DMS 273 (cell line): ENCODE measurements at regions not wholly inside any gene's neighbourhood (a gene's known extent, or its start where the extent isn't known, plus 50 kb on each side); places are given as distances from the start of the nearest gene placed in this dataset.
A peak's percentile ranks its signal among the peaks of the same experiment; 100 is the strongest.

Experiments
- DNase-seq: peaks from one replicate; lab custom pipeline; 2025; ENCODE audit not compliant: unreplicated experiment; lab: John Stamatoyannopoulos, UW

DNA sequence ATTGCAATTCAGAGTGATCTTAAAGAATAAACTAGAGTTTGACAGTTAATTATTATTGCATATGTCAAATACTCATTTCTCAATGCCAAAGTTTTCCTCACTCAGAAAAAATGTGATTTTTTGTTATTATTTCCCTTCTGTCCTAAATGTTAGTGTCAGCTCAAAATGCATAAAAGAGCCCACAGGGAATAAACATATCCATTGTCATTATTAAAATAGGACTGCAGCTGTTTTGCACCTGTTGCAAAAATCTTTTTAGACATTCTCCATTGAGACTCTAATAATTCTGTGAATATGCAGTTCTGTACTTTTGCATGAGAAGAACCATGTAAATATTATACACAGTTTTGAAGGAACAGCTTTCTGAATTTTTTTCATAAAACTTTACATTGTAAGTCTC is 540.0 kb upstream of the SLC39A10 start:
- DNase-seq: no peak

GRCh38 chr2:195115738-195116137 is 541.3 kb upstream of the SLC39A10 start:
- no peak for DNase-seq

DNA sequence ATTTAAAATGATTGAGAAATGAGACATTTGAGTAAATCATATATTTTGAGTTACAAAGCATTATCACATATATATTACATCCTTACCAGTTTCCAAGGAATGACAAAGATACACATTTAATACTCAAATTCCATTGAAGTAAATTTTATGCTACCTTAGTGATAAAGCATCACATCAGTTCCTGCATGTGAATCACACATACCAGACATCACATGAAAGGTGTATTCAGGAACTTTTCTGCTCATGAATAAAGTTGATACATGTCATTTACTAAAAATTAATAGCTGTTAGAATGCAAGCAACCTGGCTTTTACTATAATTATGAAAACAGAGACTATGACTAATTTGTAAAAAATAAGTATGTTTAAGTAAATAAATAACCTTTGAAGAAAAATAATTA is 548.8 kb upstream of the SLC39A10 start:
- DNase-seq: no peak

GRCh38 chr2:195106681-195107380 is 550.2 kb upstream of the SLC39A10 start:
- no peak for DNase-seq

GRCh38 chr2:195105581-195105980 is 551.4 kb upstream of the SLC39A10 start:
- DNase-seq: no peak

DNA sequence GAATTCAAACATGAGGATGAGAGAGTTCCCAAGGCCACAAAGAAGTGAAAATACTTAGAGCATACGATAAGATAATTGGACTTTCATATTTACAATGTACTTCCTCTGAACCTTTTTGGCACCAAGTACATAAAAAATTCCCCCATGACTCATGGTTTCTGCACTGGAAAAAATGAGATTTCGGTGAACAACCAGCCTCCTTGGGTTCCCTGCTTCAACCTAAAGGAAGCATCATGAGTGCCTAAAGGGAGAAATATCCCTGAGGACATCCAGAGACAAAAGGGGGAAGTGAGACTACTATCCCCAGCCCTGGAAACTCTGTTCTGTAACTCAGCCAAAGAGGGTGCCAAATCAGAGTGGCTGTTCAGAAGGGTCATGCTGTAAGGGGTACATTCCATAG is 562.7 kb upstream of the SLC39A10 start:
- DNase-seq: no peak

- peak; percentile 10 for DNase-seq
Measured at GRCh38 chr2:195092341-195092740, 564.7 kb upstream of the SLC39A10 start.

GRCh38 chr2:195072806-195073205 is 584.2 kb upstream of the SLC39A10 start:
- peak; percentile 3 for DNase-seq

DNA sequence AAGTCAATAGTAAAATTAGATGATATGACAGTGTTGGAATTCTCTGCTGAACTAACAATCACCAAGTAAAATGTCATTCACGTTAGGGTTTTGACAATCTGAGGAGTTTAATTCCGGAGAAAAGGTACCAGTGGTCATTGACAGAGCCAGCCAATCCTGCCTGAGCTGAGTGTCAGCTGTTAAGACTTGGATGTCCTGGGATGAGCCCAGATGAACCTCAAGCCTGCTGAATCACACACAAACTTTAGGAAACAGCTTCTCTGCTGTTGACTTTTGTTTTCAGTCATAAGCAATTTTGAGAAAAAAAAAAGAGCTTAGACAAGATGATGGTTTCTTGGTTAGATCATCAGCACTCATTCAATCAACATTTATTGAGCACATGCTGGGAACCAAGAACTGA is 600.0 kb upstream of the SLC39A10 start:
- DNase-seq: no peak

DNA sequence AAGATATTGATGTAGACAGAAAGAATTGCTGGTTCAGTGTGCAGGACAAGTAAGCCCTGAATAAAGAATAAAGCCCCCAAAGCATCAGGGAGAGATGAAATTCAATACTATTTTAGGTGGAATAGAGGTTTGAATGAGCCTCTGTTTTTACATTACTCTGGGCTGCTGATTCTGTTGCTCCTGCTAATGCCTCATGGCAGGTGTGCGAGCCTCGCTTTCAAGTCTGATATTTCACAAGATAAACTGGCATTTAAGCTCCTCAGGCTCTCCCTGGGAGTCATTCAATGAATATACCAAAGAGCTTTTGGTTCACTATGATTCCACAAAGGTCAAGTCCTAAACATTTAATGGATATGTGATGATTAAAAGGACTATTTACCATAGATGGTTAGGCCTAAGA is 601.0 kb upstream of the SLC39A10 start:
- DNase-seq: no peak

DNA sequence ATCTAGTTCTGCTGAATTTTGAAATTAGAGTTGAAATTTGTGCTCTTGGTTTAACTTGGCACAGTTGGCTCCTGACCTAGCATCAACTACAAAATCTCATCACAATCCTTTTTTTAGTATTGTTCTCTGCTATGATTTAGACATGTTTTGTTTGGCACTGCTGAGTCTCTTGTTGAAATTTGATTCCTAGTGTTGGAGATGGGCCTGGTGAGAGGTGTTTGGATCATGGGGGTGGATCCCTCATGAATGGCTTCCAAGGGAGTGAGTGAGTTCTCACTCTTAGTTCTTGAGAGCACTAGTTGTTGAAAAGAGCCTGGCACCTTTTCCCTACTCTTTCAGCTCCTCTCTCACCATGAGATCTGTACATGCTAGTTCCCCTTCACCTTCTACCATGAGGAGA is 605.6 kb upstream of the SLC39A10 start:
- DNase-seq: no peak

GRCh38 chr2:195049372-195050031 is 607.5 kb upstream of the SLC39A10 start:
- no peak for DNase-seq

DNA sequence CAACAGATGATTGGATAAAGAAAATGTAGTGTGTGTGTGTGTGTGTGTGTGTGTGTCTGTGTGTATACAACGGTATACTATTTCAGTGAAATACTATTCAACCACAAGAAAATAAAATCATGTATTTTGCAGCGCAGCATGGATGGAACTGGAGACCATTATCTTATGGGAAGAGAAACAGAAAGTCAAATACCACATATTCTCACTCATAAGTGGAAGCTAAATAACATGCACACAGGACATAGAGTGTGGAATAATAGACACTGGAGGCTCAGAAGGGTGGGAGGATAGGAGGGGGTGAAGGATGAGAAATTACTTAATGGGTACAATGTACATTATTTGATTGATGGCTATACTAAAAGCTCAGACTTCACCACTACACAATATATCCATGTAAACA is 609.1 kb upstream of the SLC39A10 start:
- no peak for DNase-seq

DNA sequence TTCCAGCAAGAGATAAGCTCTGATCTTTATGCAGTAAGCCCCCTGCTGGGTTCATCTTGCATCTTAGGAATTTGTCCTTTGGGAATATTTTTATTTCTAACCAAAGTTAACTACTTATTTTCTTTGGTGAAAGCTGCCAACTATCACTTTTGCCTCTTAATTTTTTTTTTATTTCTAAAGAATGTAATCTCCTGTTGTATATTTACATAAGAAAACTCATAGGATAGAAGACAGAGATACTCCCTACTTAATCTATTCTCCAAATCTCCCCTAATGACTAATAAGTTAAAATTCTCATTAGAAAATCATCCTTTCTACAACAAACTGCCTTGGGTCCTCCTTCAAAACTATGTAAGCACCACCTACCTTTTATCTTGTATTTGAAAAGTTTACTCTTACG is 612.2 kb upstream of the SLC39A10 start:
- DNase-seq: no peak

GRCh38 chr2:195038153-195038552 is 618.9 kb upstream of the SLC39A10 start:
- no peak for DNase-seq

GRCh38 chr2:195037045-195037444 is 620.0 kb upstream of the SLC39A10 start:
- no peak for DNase-seq

DNA sequence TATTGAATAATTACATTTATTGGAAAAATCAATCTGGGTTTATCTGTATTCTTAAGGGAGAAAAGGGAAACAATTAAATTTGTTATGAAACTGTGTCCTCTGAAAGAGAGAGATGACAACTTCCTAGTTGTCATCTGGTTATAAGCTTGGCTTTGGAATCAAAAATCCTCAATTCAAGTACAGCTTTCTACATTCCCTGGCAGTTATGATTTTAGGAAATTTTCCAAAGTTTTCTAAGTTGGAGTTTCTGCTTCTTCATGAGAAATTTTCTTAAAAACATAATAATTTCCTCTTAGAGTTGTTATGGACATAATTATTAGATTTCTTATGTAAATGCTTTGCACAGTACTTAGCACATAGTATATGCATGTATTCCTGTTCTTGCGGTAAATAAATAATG is 625.6 kb upstream of the SLC39A10 start:
- no peak for DNase-seq

DNA sequence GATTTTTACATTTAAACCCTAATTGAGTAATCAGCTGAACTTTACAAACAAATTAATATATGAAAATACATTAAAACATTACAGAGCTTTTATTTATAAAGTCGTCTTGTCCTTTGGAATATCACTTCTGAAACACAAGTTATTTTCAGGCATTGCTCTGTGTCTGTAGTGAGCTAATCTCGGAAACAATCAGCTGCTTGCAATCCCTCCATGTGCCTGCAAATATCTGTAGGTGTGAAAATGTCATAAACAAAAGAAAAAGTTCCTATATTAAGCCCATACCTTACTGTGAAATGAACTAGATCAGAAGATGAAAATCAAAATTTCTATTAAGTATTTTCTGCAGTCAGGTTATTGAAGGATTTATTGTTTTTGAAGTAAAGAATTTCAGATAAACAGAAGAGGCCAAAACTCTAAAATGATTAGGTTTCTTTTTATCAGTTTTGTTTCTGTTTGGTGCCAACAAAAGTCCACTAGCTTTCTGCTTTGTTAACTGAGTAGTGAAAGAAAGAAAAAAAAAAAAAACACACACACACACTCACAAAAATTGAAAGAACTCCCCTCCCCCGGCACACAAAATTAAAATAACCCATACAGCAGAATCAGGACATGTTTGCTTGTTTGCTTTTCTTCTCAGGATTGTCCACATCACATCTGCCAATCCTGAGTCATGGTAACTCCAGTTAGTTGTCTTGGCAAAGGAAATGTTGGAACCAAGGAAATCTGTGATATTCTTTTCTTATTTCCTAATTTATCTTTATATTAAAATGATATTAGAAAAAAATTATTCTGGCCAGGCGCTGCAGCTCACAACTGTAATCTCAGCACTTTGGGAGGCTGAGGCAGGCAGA is 627.0 kb upstream of the SLC39A10 start:
- DNase-seq: no peak

- no peak for DNase-seq
Measured at GRCh38 chr2:195027947-195028346, 629.1 kb upstream of the SLC39A10 start.

- DNase-seq: no peak
Measured at GRCh38 chr2:195026261-195026660, 630.8 kb upstream of the SLC39A10 start.

GRCh38 chr2:195022508-195022830 is 634.6 kb upstream of the SLC39A10 start:
- DNase-seq: no peak
